ENCODE measurements at regions not wholly inside any gene's neighbourhood (a gene's known extent, or its start where the extent isn't known, plus 50 kb on each side); places are given as distances from the start of the nearest gene placed in this dataset.

GRCh38 chr10:56091872-56092271, 269.2 kb downstream of the ZWINT start:
- peaks cover 45% of the 10 kb centered on the region for H3K9me3 ChIP-seq (replicated peaks)
- no peaks in the 10 kb centered on the region for H3K4me1 ChIP-seq
- intact Hi-C loops (cut with micrococcal nuclease) = no loop called here
- H3K4me3 ChIP-seq = no peak overlapping the region
- DNase-seq = no peak
- no peak overlapping the region for H3K27ac ChIP-seq (replicated peaks)
- no peaks in the 10 kb centered on the region for H3K36me3 ChIP-seq
- no peaks in the 10 kb centered on the region for H3K27me3 ChIP-seq (ENCODE audit: low read depth)
- TF ChIP-seq CTCF (IDR thresholded peaks at IDR 0.05; ENCODE audit: borderline replicate concordance) = no peak

- H3K9me3 ChIP-seq (replicated peaks) = peaks cover 45% of the 10 kb centered on the region
- no peaks in the 10 kb centered on the region for H3K36me3 ChIP-seq
- H3K4me3 ChIP-seq = no peak overlapping the region
- no peak overlapping the region for H3K27ac ChIP-seq (replicated peaks)
- no peak for DNase-seq
- no peaks in the 10 kb centered on the region for H3K27me3 ChIP-seq (ENCODE audit: low read depth)
- TF ChIP-seq CTCF (IDR thresholded peaks at IDR 0.05; ENCODE audit: borderline replicate concordance) = no peak
- no peaks in the 10 kb centered on the region for H3K4me1 ChIP-seq
- intact Hi-C loops (cut with micrococcal nuclease) = no loop called here
Observed at GRCh38 chr10:56090914-56091540, 270.0 kb downstream of the ZWINT start.

GRCh38 chr10:56085406-56086122, 275.5 kb downstream of the ZWINT start:
- TF ChIP-seq CTCF (IDR thresholded peaks at IDR 0.05; ENCODE audit: borderline replicate concordance) = no peak
- no peaks in the 10 kb centered on the region for H3K36me3 ChIP-seq
- H3K27me3 ChIP-seq (ENCODE audit: low read depth) = no peaks in the 10 kb centered on the region

GRCh38 chr10:56082169-56082568, 278.9 kb downstream of the ZWINT start:
- intact Hi-C loops (cut with micrococcal nuclease) = no loop called here
- peaks cover 14% of the 10 kb centered on the region for H3K9me3 ChIP-seq (replicated peaks)
- TF ChIP-seq CTCF (IDR thresholded peaks at IDR 0.05; ENCODE audit: borderline replicate concordance) = no peak
- H3K27me3 ChIP-seq (ENCODE audit: low read depth) = no peaks in the 10 kb centered on the region
- no peak overlapping the region for H3K27ac ChIP-seq (replicated peaks)
- H3K36me3 ChIP-seq = no peaks in the 10 kb centered on the region
- DNase-seq = no peak
- no peaks in the 10 kb centered on the region for H3K4me1 ChIP-seq
- no peak overlapping the region for H3K4me3 ChIP-seq

More at GRCh38 chr10:56085406-56086122, 275.5 kb downstream of the ZWINT start:
- H3K9me3 ChIP-seq (replicated peaks) = peaks cover 31% of the 10 kb centered on the region
- DNase-seq = no peak
- H3K27ac ChIP-seq (replicated peaks) = no peak overlapping the region
- no peak overlapping the region for H3K4me3 ChIP-seq
- intact Hi-C loops (cut with micrococcal nuclease) = no loop called here
- H3K4me1 ChIP-seq = no peaks in the 10 kb centered on the region

- Histone ChIP-seq H3K27me3 (ENCODE audit: low read depth) (no peaks in the 10 kb centered on the region), H3K4me3 (no peak overlapping the region), H3K4me1 (no peaks in the 10 kb centered on the region), H3K9me3 (replicated peaks) (peaks cover 29% of the 10 kb centered on the region), H3K27ac (replicated peaks) (no peak overlapping the region), H3K36me3 (no peaks in the 10 kb centered on the region)
- no peak for DNase-seq
- no peak for TF ChIP-seq CTCF (IDR thresholded peaks at IDR 0.05; ENCODE audit: borderline replicate concordance)
- intact Hi-C loops (cut with micrococcal nuclease) = no loop called here
Observed at GRCh38 chr10:56068473-56069263, 292.4 kb downstream of the ZWINT start.
